G401 (cell line): ENCODE measurements at regions not wholly inside any gene's neighbourhood (a gene's known extent, or its start where the extent isn't known, plus 50 kb on each side); places are given as distances from the start of the nearest gene placed in this dataset.
"Not testable (repeated sequence)": the region's sequence is repeated elsewhere in the genome, so short reads cannot be mapped to it uniquely, and the experiment has no call there.

ENCODE experiments used
- DNase-seq: peaks from one replicate; pipeline ENCODE4 v3.0.0-alpha.2; 2015; ENCODE audit warnings: low spot score
- in situ Hi-C: cut with HindIII; loops from 2 replicates; pipeline ENCODE4 v1.10.0; 2016; ENCODE audit warnings: low sequenced_read_pairs, mixed read lengths

DNA sequence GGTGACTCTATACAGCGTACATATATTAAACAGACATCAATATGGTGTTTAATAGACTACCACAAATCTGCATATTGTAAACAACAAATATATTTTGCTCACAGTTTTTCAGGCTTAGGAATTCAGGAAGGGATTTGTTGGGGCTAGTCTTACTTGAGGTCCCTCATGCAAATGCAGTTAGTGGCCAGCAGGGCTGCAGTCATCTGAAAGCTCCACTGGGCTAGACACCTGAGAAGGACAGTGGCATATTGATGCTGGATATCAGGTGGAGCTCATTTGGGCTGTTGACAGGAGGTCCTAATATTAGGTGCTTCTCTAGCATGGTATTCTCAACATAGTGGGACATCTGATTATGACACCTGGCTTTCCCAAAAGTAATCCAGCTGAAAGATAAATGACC lies 493.8 kb upstream of the PABPC4L start:
- DNase-seq, result no peak
- in situ Hi-C loops, result no loop called here

DNA sequence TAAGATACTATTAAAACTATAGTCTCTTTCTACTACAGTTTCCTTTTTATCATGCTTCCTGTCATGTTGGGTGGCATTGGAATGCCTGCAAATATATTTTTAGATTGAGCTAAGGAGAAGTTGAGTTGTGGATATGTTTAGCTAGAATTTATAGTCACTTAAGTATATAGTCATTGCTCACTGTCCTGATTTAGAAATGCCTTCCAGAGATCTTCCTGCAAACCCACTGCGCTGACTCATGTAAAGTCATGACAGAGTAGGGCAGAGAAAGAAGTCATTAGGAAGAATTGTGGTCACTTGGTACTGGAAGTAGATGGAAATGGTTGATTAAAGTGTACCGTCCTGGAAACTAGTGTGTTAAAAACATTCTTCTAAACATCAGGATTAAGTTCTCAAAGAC lies 490.3 kb upstream of the PABPC4L start:
- no peak for DNase-seq
- in situ Hi-C loops, result no loop called here

DNA sequence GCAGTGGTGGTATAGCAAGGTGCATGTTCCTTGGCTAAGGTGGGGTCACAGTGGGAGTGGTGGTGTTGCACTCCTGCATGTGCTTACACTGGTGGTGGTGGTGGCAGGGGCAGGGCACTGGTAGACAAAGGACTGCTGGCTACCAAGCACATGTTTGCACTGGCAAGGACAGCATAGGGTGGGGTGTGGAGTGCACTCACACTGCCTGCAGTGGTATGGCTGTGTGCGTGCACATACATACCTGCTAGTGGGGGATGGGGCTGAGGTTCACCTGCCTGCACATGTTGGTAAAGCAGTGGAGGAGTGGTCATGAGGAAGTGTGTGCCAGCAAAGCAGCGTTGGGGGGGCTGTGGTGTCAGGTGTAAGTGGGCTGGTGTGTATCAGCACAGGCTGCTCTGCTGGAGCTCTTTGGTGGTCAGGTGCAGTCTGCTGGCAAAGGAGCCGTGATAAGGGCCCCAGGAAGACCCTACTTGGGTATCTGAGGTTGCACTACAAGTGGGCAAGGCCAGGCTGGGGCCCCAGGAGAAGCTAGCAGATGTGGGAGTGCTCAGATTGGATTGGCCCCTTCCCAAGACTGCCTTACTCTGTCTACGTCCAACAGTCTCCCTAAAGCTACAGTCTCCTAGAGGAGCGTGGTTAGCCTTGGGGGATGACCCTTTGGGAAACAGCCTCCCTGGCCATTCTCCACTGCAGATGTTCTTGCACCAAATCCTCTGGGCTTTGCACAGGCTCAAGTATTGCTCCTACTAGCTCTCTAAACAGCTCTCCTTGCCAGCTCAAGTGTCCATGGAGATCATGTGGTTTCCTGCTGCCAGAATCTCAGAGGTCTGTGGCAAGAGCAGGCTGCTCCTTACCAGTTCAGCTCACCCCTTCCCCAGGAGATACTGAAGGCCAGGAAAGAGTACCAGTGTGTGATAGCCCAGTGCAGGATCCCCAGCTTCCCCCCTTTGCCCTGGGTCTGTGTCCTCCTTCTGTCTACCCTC lies 486.3 kb upstream of the PABPC4L start:
- in situ Hi-C loops, result no loop called here
- no peak for DNase-seq

DNA sequence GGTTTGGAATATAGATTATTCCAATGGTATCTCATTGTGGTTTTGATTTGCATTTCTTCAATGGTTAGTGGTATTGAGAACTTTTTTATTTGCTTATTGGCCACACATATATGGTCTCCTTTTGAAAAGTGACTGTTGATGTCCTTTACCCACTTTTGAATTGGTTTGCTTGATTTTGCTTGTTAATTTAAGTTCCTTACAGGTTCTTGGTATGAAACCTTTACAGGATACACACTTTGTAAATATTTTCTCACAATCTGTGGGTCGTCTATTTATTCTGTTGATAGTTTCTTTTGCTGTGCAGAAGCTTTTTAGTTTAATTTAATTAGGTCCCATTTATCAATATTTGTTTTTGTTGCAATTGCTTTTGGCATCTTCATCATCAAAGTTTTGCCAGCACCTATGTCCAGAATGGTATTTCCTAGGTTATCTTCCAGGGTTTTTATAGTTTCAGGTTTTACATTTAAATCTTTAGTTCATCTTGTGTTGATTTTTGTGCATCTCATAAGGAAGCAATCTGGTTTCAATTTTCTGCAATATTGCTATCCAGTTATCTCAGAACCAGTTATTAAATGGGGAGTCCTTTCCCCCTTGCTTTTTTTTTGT lies 475.7 kb upstream of the PABPC4L start:
- in situ Hi-C loops, result no loop called here
- DNase-seq, result no peak

DNA sequence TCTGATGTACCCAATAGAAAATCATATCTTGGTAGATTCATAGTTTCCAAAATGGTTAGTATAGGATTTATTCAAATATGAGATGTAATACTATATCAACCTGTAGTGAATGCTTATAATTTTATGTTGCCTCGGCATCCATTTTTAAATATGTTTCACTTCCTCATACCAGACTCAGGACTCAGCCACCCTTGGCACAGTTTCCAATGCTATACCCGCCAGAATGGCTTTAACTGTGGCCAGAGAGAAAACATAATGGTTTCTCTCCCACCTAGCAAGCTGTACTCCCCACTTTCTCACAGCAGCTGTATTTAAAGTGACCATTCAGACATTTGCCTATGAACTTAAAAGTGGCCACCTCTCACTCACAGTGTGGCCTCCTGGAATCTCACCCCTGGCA lies 466.6 kb upstream of the PABPC4L start:
- no peak for DNase-seq
- in situ Hi-C loops, result no loop called here

DNA sequence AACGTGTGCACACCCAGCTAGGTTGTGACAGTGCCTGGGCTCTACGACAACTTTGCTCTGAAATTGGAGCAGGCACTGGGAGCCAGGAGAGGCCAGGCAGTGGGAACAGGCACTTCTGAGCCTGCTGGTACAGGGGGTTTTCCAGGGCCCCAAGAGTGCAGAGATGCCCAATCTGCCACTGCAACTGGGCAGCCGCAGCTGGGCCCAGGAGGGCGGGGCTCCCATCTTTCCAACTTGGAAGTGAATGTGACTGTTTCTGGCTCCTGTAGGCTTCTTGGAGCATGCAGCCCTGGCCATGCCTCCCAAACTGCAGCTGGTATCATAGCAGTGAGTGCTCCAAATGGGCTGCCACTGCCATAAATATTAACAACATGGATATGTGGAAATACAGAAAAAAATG lies 465.1 kb upstream of the PABPC4L start:
- no peak for DNase-seq
- in situ Hi-C loops, result no loop called here

DNA sequence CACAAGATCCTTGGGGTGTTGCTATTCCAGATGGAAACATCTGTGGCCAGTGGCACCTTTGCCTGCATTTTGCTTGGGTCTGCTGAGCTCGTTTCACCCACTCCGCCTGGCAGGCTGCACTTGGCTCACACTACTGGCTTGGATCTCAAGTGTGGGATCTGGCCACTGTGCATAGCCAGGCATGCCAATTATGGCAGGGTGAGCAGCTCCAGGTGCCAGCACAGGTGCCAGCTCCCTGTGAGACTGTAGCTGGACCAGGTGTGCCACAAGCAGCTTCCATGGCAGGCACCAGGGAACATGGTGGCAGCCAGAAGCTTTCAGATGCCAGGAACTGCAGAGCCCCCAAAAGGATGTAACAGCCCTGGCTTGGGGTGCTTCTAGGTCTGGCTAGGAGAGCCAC lies 463.8 kb upstream of the PABPC4L start:
- DNase-seq, result no peak
- in situ Hi-C loops, result no loop called here

DNA sequence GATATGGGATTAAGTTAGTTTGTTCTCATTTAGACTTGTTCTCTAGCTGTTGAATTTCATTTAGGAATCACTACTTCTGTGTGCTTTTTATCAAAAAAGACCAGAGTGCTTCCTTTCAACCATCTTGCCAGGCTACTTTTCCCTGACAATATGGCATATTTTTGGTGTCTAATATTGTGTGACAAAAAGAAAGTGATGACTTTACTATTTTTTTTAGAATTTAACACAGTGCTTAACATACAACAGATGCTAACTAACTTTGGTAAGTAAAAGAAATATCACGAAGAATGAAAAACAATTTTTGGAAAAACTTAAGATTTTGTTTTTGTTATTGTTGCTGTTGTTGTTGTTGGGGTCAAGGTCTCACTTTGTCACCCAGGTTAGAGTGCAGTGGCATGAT lies 462.2 kb upstream of the PABPC4L start:
- DNase-seq, result no peak
- in situ Hi-C loops, result no loop called here

DNA sequence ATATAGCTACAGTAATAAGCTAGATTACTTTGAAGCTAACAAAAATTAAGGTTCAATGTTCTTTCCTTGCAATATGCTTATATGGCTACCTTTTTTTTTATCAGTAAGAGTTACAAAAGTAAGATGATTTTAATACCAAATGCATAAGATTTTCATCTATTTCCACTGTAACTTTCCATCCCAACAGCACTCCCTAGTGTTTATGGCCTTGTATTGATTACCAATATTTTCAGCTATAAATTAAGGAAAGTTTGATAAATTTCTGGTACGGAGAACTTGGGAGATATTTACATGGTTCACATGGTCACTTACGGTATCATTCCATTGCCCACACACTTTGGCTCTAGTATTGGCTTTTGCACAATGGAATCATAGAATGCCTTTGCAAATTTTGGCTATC lies 448.9 kb upstream of the PABPC4L start:
- in situ Hi-C loops, result no loop called here
- no peak for DNase-seq

DNA sequence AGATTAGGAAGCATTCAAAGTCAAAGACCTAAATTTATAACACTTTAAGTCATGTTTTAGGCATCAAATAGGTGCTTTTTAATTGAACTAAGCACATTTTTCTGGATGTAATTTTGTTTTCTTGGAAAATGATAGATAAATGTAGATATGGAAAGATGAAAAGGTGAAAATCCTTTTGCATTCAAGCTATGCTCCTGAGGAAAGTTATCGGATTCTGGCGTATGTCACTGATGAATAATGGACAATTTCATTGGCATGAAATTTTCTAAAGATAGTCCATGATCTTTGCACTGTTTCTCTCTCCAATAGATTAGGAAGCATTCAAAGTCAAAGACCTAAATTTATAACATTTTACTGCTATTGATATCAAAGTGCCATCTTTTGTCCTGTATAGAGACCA lies 444.2 kb upstream of the PABPC4L start:
- in situ Hi-C loops, result no loop called here
- no peak for DNase-seq

DNA sequence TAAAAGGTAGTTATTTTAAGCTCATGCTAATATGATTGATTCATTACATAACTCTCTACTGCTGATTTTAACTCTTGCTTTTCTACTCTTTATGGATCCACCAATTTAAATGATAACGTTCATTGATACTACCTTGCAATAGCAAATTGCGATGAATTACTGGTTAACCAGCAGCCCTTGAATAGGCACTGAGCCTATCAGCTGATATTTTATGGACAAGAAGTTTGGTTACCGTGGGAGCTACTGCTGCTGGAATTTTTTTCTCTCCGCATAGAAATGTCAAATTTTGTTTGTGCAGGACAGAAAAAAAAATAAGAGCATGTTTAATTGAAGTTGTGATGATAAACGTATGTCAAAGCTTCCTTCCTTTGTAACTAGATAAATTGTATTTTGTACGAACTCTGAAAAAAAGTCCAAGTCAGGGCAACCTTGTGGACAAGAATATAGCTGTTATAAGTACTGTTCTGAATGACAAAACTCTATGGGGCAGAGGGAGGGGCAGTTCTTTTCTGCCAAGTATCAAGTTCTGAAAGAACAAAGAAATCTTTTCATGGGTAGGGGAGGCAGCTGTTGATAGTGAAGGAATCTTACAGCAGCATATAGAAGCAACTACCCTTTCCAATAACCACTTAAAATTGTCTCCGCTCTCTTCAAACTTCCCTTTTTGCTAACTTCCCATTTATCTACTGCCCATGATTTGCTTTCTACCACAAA lies 434.9 kb upstream of the PABPC4L start:
- in situ Hi-C loops, result no loop called here
- no peak for DNase-seq

DNA sequence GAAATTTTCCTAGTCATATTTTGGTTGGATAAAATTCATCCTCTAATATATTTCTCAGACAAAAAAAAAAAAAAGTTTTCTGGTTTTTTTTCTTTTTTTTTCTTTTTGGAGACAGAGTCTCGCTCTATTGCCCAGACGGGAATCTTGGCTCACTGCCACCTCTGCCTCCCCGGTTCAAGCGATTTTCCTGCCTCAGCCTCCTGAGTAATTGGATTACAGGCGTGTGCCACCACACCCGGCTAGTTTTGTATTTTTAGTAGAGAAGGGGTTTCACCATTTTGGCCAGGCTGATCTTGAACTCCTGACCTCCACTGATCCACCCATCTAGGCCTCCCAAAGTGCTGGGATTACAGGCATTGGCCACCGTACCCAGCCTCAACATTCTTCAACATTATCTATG lies 432.7 kb upstream of the PABPC4L start:
- in situ Hi-C loops, result no loop called here

DNA sequence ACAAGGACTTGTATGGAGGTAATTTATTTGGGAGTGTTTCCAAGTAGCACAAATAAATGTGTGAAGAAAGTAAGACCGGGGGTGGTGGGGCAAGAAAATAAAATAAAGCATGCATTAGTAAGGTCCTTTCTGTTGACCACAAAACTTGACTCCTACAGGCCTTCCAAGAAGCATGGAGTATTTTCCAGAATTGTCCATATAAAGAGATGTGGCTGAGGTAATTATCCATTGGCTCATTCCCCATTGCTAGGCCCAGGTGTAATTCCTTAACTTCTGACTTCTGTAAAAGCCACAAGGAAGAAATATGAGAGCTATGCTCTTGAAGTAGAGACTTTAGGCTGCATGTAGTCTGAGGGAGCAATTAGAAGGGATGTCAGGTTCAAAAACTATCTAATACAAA lies 430.5 kb upstream of the PABPC4L start:
- no peak for DNase-seq
- in situ Hi-C loops, result no loop called here

More for the DNA sequence above, 432.7 kb upstream of the PABPC4L start:
- DNase-seq, result no peak

DNA sequence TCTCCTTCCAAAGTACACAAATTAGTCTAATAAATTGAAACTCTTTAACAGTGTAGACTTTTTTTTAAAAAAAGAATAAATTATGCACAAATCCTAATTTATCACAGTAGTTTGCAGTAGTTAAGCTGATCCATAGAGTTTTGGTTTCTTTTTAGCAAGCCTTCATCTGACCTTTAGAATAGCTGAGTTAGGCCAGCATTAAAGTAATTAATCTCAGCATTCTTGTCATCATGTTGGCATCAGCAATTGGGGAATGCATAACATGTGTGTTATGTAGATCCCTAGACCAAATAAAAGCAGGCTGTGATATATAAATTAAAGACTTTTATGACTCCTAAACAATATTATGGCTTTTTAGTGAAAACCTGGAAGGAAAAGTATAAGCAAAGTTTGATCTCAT lies 426.5 kb upstream of the PABPC4L start:
- in situ Hi-C loops, result no loop called here
- DNase-seq, result no peak

DNA sequence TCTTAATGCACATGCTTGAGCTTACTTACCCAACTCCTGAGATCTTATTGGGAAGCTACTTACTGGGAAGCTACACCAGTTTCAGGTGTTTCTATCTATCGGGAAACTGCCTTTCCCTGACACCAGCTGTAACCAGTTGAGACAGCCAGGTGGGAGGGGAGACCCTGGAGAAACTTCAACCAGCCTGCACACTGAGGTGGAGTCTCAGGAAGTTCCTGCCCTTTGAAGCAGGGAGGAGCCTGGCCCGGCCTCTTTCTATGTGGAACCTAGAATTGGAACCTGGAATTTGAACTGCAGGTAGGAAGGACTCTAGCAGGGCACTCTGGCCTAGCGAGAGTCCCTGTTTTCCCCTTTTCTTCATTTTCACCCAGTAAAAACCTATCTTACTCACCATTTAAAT lies 425.8 kb upstream of the PABPC4L start:
- in situ Hi-C loops, result no loop called here
- no peak for DNase-seq

DNA sequence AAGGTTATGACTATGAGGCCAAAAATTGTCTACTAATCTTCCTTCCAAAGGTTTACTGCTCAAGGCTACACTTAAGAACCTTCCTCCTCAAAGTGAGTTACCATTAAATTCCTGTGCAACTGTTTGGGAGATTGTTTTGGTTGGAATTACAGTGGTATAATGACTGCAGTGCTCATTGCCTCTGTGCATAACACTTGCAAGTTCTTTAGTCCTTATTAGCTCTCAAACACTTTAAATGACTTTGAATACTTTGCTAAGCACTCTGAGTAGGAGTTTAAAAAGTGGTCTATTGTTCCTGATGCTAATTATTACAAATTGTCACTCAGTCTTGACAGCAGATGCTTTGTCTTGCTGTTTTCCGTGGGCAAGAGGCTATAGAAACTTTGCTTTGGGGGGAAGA lies 422.8 kb upstream of the PABPC4L start:
- in situ Hi-C loops, result no loop called here

DNA sequence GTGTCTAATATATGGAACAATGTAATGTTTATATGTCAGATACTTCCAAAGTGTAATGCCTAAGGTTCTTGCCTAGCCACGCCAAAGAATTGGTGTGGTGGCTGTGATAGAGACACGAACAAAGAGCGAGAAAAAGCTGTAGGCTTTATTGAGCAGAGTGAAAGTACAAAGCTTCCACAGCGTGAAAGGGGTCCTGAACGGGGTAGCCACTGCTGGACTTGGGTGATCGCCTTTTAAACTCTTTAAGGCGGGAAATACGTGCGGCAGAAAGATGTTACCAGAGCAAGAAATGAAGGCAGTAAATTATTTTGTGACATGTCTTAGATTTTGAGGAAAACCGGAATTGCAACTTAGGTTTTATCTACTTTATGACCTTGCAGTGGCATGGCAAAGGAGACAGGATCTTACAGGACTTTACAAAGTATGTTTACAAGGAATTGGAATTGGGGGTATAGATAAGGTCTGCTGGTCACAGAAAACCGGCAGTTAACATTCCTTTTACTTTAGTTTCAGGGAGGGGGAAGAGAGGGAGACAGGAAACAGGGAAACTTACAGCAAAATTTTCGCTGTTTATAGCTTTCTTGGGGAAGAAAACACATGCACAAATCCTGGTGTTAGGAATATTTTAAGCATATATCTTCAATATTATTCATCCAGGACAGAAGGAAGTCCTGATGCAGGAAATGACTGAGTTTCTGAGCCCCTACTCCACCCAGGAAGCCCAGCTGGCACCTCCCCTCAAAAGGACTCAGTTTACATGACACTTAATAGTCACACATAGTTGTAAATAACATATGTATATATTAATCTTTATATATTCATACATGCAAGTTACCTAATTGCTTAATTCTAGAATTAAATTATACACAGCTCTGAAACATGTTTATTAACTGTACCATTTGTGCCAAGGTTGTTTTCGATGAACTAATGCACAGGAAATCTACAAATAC lies 421.3 kb upstream of the PABPC4L start:
- in situ Hi-C loops, DNase-seq: not testable (repeated sequence)

More for the DNA sequence above, 422.8 kb upstream of the PABPC4L start:
- no peak for DNase-seq

DNA sequence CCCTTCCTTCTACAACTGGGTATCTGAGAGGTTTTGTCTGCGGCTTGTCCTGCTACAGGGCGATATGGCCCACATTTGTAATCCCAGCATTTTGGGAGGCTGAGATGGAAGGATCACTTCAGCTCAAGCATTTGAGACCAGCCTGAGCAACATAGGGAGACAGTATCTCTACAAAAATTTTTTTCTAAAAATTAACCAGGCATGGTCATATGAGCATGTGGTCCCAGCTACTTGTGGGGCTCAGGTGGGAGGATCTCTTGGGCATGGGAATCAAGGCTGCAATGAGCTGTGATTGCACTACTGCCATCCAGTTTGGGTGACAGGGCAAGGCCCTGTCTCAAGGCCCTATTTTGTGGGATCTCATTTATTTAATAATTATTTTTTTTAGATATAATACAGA lies 420.6 kb upstream of the PABPC4L start:
- DNase-seq, result no peak
- in situ Hi-C loops, result no loop called here

DNA sequence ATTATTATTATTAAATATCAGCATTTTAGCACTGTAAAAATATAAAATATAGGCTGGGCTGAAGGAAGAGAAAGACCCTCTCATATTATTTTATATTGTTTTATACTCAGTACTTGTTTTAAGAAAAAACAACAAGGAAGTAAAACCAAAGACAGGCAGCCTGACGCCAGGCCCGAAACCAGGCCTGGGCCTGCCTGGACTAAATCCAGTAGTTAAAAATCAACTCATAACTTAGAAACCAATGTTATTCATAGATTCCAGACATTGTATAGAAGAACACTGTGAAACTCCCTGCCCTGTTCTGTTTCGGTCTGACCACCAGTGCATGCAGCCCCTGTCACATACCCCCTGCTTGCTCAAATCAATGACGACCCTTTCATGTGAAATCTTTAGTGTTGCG lies 420.1 kb upstream of the PABPC4L start:
- in situ Hi-C loops, DNase-seq: not testable (repeated sequence)
